Sciatic nerve (tissue), 2 donors: ENCODE measurements at regions not wholly inside any gene's neighbourhood (a gene's known extent, or its start where the extent isn't known, plus 50 kb on each side); places are given as distances from the start of the nearest gene placed in this dataset. TPM values are rescaled to one million over a fixed set of nuclear protein-coding genes. Genes with fewer than 3 reads are reported as not detected.
"Not testable (repeated sequence)": the region's sequence is repeated elsewhere in the genome, so short reads cannot be mapped to it uniquely, and the experiment has no call there.

ENCODE experiments used
- ATAC-seq: fragments of 200-7000 bp; cut with Tn5 transposase; one replicate; pipeline ENCODE4 v1.9.1; 2020; ENCODE audit warnings: mild to moderate bottlenecking, moderate library complexity
- DNase-seq: peaks from one replicate; pipeline ENCODE4 v3.0.0-alpha.2; 2020; ENCODE audit warnings: low spot score
- intact Hi-C: fragments of 100-400 bp; cut with DNase I; formaldehyde crosslinking; loops from one replicate; pipeline ENCODE4 v1.14.2; 2022
- microRNA-seq: library from miRNA; unstranded; fragments of <30 nt; microRNA quantifications from one replicate; pipeline ENCODE4 v1.2.0, GENCODE V29; 2020
- donor health status: DM: no; HTN: no; CAD: no.
- donor health status: DM: no; HTN: no; CAD: no.

DNA sequence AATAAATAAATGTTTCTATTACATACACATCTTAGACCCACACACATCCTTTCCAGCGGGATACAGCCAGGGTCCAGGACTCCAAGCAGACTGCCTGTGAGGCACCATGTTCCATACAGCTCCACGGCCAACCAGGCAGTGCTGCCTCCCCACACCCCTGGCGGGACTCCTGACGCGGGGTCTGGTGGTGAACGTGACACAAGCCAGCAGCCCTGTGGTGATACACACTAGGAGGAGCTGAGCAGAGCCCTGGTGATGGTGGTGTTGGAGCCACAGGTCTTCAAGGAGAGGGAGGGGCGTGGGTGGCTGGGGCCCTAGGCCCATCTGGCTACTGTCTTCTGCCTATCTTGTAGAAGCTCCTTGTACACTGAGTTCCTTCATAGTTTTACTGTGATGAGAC lies 53.1 kb upstream of the LPCAT1 start:
- ATAC-seq, DNase-seq, intact Hi-C loops: not testable (repeated sequence)

DNA sequence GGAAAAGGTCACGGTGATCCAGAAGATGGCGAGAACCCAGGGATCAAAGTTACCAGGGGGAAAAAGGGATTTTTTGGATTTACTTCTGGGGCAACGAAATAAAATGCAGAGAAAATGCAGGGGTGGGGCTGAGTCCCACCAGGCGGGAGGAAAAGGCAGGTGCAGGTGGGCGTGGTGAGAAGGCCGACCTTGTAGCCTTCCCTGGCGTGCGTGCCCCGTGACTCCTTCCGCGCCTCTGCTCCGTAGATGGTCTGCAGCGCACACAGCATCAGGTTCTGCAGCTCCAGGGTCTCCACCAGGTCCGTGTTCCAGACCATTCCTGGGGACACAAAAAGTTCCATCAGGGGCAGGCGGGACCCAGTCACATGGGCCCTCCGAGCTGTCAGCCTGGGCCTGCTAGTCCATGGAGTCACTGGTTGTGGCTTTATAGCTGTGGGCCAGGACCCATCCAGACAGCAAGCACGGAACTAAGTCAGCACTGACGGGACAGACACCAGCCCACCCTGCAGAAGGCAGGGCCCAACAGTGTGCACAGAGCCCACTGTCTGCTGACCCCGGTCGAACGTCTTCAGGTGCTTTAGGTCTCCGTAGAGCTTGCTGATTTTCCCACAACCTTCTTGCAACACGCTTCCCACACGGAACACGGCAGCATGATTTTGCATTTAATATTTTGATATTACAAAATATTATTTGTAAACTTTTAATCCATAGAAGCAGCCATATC lies 52.4 kb upstream of the LPCAT1 start:
- ATAC-seq, result not testable (repeated sequence)

DNA sequence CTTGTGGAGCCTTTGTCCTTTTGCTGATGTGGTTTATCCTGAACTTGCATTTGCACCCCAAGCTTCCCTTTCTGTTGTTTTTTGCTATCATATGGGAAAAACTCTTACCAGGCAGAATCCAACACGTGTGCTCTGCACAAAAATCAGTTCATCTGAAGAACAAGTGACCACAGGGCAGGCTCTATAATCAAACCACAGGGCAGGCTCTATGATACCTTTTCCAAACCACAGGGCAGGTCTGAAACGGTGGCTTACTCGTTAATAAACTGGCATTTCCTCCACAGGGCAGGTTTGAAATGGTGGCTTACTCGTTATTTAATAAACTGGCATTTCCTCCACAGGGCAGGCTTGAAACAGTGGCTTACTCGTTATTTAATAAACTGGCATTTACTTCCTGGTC lies 51.7 kb upstream of the LPCAT1 start:
- intact Hi-C loops, DNase-seq, ATAC-seq: not testable (repeated sequence)

More for the DNA sequence above, 52.4 kb upstream of the LPCAT1 start:
- intact Hi-C loops, DNase-seq: not testable (repeated sequence)

DNA sequence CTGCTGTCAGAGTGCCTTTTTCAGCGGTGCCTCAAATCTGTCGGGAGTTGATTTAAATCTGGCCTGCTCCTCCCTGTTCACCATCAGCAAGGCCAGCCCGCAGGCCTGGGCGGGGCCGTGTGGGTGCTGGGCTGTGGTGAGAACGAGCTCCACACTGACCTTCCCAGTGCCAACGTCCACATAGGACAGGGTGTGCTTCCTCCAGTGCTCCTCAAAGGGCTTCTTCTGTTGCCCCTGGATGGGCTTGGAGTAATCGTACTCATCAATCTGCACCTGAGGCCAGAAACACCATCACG lies 50.2 kb upstream of the LPCAT1 start:
- DNase-seq, intact Hi-C loops, ATAC-seq: not testable (repeated sequence)

DNA sequence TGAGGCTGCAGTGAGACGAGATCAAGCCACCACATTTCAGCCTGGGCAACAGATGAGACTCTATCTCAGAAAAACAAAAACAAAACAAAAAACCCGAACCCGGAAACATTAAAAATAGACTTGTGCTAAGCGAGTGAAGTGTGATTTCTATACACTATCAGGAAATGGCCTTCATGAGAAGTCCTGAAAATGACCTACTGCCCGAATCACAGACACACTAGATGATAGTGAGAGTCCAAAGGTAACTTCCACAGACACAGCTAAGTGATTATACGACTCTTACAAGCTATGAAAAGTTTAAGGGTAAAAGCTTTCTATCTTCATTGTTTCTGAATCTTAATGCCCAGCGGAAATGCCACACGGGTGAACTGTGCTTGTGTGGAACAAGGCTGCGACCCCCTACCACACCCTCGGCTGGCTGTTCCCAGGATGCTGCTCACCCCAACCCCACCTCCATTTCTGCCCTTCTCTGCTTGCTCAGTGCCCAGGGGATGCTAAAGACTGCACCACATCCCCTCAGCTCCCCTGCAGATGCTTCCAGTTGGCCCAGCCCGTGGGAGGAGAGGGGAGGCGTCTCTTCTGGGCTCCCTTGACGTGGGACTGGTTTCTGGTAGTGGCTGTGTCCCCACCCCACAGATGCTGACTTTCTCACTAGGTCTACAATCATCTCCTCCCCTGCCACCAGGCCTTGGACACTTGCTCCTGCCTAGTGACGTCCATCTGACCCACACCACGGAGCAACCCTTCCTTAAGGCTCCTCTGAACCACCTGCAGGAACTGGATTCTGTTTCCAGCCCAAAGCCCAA lies 49.7 kb upstream of the LPCAT1 start:
- ATAC-seq, intact Hi-C loops, DNase-seq: not testable (repeated sequence)

Small RNAs in the stretch of these regions (microRNA-seq; reads per million reads assigned to microRNA genes)
- not detected for gene MIR4277
